ENCODE measurements at regions not wholly inside any gene's neighbourhood (a gene's known extent, or its start where the extent isn't known, plus 50 kb on each side); places are given as distances from the start of the nearest gene placed in this dataset.

- no peak for DNase-seq (ENCODE audit: low read depth)
Measured at GRCh38 chr3:57009802-57010201, 50.7 kb upstream of the SPATA12 start.

- no peak for DNase-seq (ENCODE audit: low read depth)
Measured at GRCh38 chr3:57009367-57009766, 51.1 kb upstream of the SPATA12 start.

- peak; percentile 90 for DNase-seq (ENCODE audit: low read depth)
Measured at GRCh38 chr3:57007521-57008460, 52.7 kb upstream of the SPATA12 start.

GRCh38 chr3:57006949-57007419, 53.5 kb upstream of the SPATA12 start:
- peak; percentile 88 for DNase-seq (ENCODE audit: low read depth)

GRCh38 chr3:57006179-57006657, 54.2 kb upstream of the SPATA12 start:
- DNase-seq (ENCODE audit: low read depth) = no peak

DNA sequence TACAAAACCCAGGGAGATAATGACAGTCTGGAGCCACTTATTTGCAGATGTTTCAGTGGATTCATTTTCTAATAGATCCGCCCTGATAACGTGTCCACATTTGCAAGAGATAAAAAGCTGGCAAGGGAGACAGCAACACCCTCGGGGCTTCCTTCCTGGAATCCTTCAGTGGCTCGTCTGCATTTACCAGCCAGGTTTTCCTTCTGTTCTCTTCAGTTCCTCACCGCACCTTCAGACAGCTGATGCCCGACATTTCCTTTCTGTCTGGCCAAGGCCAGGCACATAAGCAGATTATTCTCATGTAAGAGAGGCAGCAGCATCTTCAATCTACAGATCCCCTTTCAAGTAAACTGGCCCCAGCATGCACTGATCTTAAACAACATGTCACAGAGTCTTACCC, 56.2 kb upstream of the SPATA12 start:
- no peak for DNase-seq (ENCODE audit: low read depth)

GRCh38 chr3:57003676-57004075, 56.8 kb upstream of the SPATA12 start:
- DNase-seq (ENCODE audit: low read depth) = no peak

DNA sequence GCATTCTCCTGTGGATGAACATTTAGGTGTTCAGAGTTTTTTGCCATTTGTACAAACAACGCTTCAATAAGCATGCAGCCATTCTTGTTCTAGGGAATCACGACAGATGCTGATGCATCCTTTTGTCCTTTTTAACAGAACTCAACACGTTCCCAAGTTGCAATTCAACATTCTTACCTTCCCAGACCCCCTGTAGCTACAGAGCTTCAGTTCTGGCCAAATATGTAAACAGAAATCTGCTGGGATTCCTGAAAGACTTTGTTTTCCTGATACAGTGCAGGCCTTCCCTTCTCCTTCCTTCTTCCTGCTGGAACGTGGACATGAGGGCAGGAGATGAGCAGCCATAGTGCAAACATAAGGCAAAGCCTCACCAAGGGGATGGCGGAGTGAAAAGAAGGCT, 59.1 kb upstream of the SPATA12 start:
- no peak for DNase-seq (ENCODE audit: low read depth)

DNA sequence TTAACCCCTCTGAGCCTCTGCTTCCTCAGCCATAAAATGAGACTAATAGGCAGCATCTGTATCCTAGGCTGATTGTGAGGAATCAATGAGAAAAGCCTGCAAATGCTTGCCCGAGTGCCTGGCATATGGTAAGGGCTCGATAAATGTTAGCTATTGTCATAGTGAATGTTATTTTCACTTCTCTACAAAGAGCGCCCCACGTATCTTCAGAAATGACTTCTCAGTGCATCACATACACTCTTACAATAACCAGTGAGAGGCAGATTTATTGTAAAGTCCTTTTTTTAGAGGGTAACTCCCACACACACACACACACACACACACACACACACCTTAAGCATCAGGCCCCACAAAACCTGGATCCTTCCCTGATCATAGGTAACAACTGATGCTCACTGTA, 60.5 kb upstream of the SPATA12 start:
- DNase-seq (ENCODE audit: low read depth) = no peak

GRCh38 chr3:56999547-56999946, 60.9 kb upstream of the SPATA12 start:
- DNase-seq (ENCODE audit: low read depth) = no peak

DNA sequence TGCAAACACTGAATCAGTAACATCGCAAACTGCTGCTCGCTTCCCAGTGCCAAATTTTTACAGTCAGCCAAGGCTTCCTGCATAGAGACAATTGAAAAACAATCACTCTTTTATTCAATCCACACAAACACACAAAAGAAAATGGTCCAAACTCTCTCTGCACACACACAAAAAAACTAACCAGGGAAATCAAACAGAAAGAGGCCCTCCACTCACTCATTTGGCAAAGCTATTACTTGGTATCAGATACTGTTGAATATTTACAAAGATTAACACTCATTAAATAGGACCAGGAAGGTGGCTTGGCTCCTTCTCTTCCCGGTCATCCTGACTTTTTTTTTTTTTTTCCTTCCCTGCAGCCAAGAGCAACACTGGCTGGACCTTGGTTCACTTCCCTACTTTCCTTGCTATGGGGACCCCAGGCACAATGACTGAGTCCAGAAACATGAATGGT, 62.4 kb upstream of the SPATA12 start:
- no peak for DNase-seq (ENCODE audit: low read depth)

DNA sequence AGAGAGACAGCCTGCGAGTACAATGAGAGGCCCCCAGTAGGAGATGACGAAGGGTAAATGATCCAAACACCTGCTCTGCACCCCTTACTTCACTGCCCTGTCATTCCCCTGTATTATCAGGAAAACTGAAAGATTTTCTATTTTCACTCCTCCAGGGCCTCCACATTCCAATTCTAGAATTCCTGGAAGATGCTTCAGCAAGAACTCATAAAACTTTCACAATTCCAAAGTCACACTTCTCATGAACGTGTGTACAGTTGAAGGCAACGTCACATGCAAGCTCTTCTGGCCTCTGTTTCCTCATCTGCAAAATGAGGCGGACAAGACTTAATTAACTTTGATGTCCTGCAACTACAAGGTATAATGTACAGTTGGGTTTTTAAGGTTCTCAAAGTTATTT, 62.8 kb upstream of the SPATA12 start:
- DNase-seq (ENCODE audit: low read depth) = peak; percentile 37

- no peak for DNase-seq (ENCODE audit: low read depth)
Measured at GRCh38 chr3:56997041-56997440, 63.4 kb upstream of the SPATA12 start.

DNA sequence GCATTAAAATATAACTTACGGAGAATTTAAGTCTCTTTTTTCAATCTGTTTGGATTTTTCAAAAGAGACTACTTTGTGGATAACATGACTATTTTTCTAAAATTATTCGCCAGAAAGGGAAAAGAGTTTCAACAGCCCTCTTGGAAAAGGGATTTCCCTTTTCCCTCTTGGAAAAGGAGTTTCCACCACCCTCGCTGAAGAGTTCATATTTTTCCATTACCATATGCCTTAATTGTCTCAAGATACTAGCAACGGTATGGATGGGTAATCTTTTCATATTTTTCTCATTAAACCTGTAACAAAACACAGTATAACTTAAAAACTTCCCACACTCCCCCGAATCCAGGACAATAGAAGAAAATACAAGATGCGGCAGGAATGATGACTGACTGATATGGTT, 66.1 kb upstream of the SPATA12 start:
- DNase-seq (ENCODE audit: low read depth) = no peak

GRCh38 chr3:56990641-56991015, 69.8 kb upstream of the SPATA12 start:
- no peak for DNase-seq (ENCODE audit: low read depth)

GRCh38 chr3:56989977-56990640, 70.4 kb upstream of the SPATA12 start:
- DNase-seq (ENCODE audit: low read depth) = no peak

- DNase-seq (ENCODE audit: low read depth) = no peak
Measured at GRCh38 chr3:56989169-56989976, 71.1 kb upstream of the SPATA12 start.

DNA sequence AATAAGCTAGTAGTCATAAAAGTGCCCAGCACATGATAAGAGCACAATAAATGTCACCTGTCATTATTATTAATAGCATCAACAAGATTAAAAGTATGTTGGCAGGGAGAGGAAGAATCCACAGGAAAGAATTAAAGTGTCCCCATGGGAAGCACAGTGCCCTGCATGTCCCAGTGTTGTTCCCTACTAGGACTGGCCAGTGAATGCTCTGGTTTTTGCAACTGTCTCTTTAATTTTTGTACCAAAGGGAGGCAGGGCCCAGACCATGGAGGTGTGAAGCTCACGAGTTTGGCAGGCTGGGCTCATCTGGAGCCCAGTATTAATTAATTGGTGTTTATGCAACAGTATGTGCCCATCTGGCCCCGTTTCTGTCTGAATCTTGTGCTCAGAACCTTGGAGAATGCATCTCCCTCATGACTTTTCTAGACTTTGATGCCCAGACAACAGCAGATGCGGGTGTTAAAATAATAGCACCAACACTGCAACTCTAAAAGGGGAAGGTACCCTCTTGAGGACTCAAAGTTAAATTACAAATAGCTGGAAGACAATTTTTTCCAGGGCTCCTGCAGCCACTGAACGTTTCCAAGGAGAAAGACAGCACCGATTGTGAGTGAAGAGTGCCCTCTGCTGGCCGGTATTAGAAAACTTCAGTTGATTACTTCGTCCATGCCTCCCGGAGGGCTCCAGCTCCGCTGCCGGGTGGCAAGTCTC, 71.9 kb upstream of the SPATA12 start:
- peak; percentile 65 for DNase-seq (ENCODE audit: low read depth)

- no peak for DNase-seq (ENCODE audit: low read depth)
Measured at GRCh38 chr3:56987238-56987895, 73.1 kb upstream of the SPATA12 start.

DNA sequence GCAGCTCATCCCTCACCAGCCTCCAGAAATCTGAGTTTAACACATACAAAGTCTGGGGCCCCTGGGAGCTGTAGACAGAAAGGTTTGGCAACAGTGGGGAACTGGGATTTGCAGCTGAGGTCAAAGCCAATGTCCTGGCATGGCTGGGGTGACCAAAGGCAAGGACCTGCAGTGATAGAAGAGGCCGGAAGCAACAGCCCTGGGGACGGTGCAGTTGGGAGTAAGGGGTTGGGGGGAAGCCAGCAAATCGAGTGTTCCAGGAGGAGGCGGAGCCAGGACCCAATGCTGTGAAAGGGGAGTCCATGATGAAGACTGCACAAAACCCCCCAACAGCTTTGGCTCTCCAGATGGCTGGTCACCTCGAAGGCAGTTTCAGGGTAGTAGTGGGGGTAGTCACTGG, 74.1 kb upstream of the SPATA12 start:
- DNase-seq (ENCODE audit: low read depth) = no peak

GRCh38 chr3:56985878-56986277, 74.6 kb upstream of the SPATA12 start:
- no peak for DNase-seq (ENCODE audit: low read depth)
